ELR (cell line): ENCODE measurements at regions not wholly inside any gene's neighbourhood (a gene's known extent, or its start where the extent isn't known, plus 50 kb on each side); places are given as distances from the start of the nearest gene placed in this dataset.
A peak's percentile ranks its signal among the peaks of the same experiment; 100 is the strongest.
"Not testable (repeated sequence)": the region's sequence is repeated elsewhere in the genome, so short reads cannot be mapped to it uniquely, and the experiment has no call there.

Experiments
- DNase-seq: peaks from one replicate; pipeline ENCODE4 v3.0.0-alpha.2; 2015; ENCODE audit warnings: low read depth

DNA sequence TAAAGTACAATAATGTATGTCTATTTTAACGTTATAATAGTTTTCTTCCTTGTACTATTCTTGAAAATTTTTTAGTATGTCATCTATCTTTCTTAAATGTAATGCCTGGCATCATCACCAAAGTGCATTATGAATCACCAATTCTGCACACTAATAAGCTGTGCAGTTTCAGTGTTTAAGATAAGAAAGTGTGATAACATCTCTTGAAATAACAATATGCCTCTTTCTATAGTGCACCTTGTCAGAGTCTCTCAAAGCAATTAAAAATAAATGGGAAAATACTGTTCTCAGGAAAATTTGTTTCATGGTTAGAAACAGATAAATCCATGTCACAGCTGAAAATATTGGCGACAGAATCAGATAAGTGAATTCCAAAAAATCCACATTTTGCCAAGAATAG is 457.4 kb upstream of the PCDH10 start:
- DNase-seq: peak; percentile 17

DNA sequence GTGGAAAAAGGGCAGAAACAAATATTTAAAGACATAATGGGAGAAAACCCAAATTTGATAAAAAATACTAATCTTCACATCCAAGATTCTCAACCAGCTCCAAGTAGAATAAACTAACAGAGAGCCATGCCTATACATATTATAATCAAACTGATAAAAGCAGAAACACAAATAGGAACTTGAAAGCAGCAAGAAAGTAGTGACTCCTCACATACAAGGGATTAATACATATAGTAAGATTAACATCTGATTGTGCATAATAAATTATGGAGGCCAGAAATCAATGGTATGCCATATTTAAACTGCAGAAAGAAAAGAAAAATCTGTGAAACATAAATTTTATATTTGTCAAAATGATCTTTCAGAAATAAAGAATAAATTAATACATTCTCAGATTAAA is 454.3 kb upstream of the PCDH10 start:
- peak; percentile 19 for DNase-seq

DNA sequence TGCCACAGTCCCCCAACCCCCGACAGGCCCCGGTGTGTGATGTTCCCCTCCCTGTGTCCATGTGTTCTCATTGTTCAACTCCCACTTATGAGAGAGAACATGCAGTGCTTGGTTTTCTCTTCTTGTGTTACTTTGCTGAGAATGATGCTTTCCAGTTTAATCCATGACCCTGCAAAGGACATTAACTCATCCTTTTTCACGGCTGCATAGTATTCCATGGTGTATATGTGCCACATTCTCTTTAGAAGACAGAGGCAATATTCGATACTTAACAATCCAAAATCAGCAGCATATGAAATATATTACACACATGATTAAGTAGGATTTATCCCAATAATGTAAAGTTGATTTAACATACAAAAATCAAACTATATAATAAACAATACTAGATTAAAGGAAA is 451.6 kb upstream of the PCDH10 start:
- DNase-seq: not testable (repeated sequence)

DNA sequence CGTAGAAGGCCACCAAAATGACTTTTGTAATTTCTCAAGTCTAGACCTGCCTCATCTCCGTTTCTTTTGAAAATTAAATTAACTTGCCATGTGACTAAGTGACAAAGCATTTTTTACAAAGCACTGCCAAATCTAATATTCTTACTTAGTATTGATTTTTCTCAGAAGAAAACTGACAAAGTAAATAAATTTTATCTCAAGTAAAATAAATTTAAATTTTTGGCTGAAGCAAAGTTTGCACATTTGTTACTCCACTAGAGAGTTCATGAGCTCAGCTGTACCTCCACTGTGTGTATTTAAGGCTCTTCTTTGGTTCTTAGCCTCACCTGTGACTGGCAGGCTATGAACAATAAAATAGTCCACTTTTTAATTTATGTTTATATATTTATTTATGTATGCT is 441.1 kb upstream of the PCDH10 start:
- DNase-seq: no peak

DNA sequence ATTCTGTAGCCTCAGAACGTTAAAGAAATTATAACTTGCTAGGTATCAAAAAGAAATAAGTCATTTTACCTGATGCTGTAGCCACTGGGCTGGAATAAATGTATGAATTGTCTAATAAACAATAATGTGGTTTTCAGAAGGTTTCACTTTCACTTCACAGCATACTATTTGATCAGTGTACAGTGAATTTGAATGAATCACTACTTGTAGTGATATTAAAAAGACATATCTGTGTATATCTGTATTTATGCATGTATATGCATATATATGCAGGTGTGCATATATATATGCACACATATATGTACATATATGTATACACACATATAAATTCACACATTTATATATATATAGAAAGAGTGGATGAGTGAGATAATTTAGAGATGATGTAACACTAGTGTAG is 440.0 kb upstream of the PCDH10 start:
- peak; percentile 47 for DNase-seq

DNA sequence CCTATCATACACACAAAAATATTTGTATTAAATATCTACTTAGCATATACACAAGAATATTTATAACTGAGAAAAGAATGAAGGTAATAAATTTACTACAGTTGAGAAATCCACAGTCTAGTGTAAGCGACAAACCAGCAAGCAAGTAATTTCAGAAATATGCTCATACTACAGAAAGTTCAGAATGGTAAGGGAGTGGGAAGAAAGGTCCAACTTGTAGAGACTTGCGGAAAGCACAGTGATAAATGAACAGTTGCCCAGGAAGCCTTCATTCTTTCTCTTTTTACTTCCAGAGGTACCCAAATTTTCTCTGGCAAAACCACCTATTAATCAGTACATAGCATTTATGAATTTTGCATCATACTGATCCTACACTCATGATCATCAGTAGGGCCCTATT is 438.1 kb upstream of the PCDH10 start:
- DNase-seq: no peak

DNA sequence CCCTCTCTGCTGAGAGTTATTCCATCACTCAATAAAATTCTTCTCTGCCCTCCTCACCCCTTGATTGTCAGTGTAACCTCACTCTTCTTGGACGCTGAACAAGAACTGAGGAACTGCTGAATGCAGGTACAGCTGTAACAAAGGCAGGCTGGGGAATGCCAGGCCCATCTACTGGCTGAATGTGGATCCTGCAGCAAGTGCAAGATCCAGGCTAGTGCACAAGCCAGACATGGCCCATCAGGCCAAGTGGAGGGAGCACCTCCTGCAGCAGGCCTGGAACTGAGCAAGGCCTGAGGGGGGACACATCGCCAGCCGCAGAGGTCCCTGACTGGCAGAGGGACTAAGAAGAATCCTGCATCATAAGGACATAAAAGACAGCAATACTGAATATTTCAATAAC is 411.8 kb upstream of the PCDH10 start:
- DNase-seq: no peak

DNA sequence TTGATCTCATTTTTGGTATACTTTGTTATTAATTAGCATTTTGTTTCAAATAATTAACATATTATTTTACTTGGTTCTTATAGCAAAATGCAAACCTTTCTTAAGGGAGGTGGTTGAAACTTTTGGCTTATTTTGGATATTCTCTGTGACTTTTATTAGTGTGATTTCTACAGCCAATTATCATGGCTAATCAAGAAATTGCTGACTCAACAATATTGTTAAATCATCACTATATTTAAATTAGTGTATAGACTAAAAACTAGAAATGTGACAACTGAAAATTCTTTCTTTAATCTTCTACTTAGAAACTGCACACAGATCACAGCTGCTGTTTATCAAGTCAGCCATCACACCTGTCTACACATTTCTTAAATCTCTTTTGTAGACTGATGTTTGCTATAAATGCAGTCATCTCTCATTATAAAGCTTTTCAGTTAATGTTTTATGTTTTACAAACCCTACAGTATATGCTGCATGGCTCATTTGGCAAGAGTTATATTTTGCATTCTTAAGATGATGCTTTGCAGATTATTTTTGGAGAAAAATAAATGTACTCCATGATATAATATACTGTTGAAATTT is 389.8 kb upstream of the PCDH10 start:
- no peak for DNase-seq

DNA sequence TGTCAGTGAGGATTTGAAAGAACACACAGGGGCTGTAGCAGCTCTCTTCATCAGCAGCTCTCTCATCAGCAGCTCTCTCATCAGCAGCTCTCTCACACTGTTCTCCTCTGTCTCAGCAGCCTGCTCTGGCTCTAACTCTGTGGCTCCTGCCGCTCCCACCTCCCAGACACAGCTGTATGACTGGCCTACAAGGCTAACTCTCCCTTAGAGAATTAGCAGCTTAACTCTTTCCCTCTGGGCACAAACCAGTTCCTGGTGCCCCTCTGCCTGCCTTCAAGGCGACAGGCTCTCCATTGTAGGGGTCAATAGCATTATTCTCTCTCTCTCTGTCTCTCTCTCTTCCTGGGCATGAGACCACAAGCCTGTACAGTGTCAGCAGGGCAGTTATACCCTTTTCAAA is 385.6 kb upstream of the PCDH10 start:
- no peak for DNase-seq

DNA sequence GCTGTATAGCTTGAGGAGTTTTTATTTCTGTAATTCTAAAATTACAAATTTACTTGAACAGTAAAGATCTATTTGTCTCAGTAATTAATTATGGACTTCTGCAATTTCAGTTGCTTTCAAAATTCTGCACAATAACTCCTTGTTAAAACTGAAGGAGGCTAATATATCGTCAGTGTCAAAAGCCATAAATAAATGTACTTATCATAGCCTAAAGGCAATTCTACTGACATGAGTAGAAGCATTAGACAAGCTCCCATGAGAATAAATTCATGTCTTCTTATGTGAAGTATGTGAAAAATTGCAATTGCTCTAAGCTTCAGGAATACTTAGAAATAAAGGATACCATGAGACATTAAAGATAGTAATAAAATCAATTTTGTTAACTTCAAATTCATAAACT is 381.2 kb upstream of the PCDH10 start:
- DNase-seq: no peak

DNA sequence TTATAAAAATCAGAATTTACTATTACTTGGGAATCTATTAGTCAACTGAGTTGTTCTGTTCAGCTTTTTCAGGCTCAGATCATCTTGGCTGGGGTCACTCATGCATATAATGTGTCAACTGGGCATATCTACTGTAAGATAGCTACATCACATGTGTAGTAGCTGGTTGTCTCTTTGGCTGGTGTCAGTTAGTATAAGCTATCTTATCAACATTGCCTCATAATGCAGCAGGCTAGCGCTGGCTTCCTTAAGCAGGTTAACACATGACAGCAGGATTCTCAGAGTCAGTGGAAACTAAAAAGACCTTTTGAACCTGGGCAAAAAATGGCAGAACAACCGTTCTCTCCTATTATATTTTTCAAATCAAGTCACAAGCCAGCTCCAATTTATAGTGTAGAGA is 378.3 kb upstream of the PCDH10 start:
- no peak for DNase-seq

DNA sequence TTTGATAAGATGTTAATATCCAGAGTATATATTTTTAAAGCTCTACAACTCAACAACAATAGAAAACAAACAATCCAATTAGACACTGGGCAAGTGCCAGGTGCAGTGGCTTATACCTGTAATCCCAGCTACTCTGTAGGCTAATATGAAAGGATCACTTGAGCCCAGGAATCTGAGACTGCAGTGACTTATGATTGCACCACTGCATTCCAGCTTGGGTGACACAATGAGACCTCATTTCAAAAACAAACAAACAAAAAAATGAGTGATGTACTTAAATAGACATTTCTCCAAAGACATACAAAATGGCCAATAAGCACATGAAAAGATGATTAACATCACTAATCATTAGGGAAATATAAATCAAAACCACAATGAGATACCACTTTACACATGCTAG is 356.8 kb upstream of the PCDH10 start:
- peak; percentile 13 for DNase-seq

DNA sequence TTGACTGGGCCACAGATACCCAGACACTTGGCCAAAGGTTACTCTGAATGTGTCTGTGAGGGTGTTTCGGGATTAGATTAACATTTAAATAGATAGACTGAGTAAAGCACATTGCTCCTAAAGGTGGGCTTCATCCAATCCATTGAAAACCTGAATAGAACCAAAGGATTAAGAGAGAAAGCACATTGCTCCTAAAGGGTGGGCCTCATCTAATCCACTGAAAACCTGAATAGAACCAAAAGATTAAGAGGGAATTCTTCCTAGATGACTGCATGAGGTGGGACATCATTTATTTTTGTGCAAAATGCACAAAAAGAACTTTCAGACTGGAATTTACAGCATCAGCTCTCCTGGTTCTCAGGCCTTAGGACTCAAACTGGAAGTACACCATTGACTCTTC is 351.2 kb upstream of the PCDH10 start:
- no peak for DNase-seq

DNA sequence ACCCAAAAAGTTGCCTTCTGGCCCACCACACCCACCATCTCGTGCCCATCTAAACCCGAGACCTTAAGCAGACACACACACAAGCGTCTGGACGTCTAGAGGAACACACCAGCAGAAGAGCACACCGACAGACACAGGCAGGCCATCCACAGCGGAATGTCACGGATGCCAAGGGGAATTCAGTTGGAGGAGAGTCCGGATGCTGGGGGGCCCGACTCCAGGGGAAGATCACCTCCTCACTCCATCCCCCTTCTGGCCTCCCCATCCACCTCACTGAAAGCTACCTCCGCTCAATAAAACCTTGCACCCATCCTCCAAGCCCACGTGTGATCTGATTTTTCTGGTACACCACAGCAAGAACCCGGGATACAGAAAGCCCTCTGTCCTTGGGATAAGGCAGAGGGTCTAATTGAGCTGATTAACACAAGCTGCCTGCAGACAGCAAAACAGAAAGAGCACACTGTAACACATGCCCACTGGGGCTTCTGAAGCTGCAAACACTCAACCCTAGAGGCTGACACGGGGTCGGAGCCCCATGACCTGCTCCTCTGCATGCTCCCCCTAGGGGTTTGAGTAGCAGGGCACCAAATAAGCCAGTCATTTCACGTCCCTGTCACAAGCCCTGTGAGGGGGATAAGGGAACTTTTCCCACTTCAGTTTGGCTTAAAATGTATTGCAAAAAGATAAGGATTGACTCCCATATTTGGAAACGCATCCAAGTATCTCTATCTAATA is 339.6 kb upstream of the PCDH10 start:
- DNase-seq: no peak

DNA sequence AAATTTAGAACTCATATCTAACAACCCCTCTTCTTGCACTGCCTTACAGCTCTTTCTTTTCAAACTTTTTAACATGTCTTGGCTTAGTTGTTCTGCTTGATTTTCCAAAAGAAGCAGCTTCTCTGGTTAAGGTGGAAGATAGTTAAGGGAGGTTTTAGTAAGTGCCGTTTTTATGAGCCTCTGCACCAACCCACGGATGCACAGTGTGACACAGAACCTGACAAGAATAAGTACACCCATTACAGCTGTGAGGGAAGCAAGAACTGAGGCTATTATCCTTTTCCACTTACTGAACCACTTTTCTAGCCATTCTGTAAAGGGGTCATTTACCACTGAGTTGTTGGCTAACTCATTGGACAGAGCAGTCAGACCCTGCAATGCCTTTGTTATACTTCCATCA is 336.0 kb upstream of the PCDH10 start:
- not testable (repeated sequence) for DNase-seq

DNA sequence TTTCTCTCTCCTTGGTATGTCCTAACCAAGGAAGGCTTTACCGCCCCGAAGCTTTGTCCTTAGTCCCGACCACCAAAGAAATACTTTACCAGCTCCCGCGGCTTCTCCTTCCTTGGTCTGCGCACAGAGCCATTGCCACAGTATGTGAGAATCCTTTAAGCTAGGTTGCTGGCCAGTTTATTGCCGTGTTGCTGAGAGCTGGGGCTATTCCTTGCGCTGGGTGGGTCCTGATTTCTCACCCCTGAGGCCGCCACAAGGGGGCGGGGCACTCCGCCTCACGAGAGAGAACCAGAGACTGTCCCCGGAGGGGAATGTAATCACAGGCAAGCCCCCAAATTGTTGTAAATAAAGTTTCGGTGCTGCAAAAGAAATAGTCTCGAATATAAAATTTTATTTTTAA is 331.0 kb upstream of the PCDH10 start:
- no peak for DNase-seq

DNA sequence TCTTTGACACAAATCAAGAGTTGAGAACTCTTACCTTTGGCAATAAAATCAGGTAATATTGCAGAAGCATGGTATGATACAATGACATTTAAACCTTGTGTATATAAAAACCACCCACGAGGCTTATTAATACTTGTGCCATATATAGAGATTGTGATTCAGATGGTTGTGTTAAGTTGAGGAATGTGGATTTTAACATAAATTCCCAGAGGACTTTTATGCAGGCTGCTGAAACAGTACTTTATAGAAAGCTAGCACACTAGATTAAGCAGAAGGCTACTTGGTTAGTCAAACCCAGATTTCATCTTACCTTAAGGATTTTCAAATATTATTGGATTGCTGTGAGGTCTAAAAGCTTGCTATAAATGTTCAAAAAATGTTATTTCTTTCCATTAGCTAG is 325.7 kb upstream of the PCDH10 start:
- no peak for DNase-seq

DNA sequence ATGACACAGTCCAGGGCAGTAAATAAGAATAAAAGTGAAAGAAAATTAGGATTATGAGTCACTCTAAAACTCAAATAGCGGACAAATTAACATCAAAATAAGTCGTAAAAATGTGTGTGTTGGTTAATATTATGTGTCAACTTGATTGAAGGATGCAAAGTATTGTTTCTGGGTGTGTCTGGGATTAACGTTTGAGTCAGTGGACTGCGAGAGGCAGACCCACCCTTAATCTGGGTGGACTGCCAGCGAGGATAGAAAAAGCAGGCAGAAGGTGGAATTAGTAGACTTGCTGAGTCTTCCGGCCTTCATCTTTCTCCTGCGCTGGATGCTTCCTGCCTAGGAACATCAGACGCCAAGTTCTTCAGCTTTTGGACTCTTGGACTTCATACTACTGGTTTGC is 324.3 kb upstream of the PCDH10 start:
- DNase-seq: no peak

DNA sequence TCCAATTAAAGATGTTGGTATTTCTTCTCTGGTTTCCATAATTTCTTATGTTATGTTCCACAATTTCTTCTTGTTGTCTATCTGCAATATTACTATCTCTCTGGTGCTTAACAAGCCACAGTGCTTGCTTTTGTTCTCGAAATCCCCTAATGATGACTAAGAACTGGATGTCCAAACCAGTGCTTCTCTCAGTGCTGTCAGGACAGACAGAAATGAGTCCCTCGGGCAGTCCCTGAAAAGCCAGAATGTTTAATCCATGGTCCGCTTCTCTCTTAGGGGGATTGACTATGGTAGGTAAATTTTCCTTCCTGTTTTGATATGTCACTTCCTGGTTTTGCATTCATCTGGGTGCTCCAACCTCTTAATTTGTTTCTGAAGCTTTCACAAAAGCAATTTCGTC is 321.6 kb upstream of the PCDH10 start:
- peak; percentile 8 for DNase-seq

DNA sequence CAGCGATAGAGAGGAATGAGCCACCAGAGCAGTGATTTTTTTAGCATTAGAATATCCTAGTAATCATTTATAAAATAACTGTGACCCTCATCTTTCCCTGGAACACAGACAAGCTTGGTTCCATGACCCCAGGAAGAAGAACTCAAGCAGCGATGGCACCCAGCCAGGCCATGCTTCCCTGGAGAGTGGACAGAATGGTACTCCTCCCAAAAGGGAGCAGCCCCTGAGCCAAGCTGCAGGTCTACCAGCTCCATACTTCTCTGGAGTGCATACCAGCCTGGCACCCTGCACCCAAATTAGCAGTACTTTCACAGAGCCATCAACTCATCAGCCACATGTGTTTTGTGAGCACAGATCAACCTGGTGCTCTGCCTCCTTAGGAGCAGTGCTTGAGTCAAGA is 310.9 kb upstream of the PCDH10 start:
- no peak for DNase-seq

DNA sequence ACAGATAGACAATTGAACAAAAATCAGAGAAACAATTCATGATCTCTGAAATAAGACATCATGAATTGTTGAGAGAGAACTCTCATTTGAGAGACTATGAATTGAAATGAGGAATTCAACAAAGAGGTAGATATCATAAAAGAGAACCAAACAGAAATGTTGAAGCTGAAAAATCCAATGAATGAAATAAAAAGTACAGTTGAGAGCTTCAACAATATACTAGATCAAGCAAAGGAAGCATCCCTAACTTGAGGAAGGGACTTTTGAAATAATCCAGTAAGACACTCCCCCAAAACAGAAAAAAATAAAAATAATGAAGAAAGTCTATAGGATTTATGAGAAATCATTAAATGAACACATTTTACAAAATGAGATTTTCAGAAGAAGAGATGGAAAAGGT is 310.0 kb upstream of the PCDH10 start:
- no peak for DNase-seq

DNA sequence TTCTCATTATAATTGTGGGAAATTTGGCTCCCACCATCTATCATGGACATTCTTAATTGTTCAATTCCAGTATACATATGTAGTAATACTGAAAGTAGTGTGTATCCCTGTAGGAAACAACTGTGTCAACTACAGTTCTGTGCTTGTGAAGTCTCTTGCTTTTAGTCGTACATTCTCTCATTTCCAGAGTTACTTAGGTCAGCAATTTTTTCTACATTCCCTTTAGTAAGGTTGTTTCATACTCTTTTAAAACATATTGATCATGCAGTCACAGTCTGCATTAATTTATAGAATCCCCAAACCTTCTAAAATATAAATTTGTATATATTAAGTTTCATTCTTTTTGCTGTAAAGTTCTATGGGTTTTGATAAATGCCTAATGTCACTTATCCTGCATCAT is 289.2 kb upstream of the PCDH10 start:
- DNase-seq: no peak

DNA sequence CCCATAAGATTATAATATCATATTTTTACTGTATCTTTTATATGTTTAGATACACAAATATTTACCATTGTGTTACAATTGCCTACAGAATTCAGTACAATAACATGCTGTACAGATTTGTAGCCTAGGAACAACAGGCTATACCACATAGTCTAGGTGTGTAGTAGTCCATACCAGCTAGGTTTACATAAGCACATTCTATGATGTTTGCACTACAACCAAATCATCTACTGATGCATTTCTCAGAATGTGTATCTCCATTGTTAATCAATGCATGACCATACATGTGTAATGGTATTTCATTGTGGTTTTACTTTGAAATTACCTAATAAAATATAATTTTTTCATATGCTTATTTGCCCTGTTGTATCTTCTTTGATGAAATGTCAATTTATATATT is 288.1 kb upstream of the PCDH10 start:
- DNase-seq: no peak

DNA sequence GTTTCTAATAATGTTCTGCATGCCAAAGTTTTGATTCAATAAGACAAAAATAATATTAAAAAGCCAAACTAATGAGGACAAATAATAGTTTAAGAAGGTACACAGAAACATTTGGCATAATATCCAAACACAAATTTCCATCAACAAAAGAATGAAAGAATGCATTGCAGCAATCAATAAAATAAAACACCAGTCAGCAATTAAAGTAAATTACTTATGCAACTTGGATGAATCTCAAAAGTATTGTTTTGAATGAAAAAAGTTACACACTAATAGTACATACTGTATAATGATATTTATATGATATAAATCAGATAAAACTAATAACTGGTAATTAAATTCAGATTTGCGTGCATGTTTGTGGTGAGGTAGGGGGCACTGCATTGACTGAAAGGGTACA is 285.5 kb upstream of the PCDH10 start:
- DNase-seq: no peak
